Large intestine (tissue), 3 donors: ENCODE measurements at regions not wholly inside any gene's neighbourhood (a gene's known extent, or its start where the extent isn't known, plus 50 kb on each side); places are given as distances from the start of the nearest gene placed in this dataset.
A peak's percentile ranks its signal among the peaks of the same experiment; 100 is the strongest.

Source experiments
- DNase-seq, 2 donors: peaks; one replicate each; pipeline versions ENCODE4 v3.0.0 to v3.0.0-alpha.2; 2013
- H3K27ac ChIP-seq: one replicate; pipeline ENCODE4 v1.5.1; 2013; ENCODE audit warnings: low read length
- H3K27me3 ChIP-seq: 2 replicates; pipeline ENCODE4 v1.6.1; 2013; ENCODE audit warnings: low read length; ENCODE audit not compliant: control insufficient read depth, insufficient read depth
- H3K36me3 ChIP-seq: 2 replicates; pipeline ENCODE4 v1.6.1; 2013; ENCODE audit warnings: low read length; ENCODE audit not compliant: control insufficient read depth, insufficient read depth
- H3K4me1 ChIP-seq: one replicate; pipeline ENCODE4 v1.6.1; 2013; ENCODE audit warnings: low read length; ENCODE audit not compliant: control insufficient read depth, insufficient read depth
- H3K4me3 ChIP-seq: one replicate; pipeline ENCODE4 v1.5.1; 2013; ENCODE audit warnings: low read length
- H3K9me3 ChIP-seq: one replicate; pipeline ENCODE4 v1.6.1; 2013; ENCODE audit warnings: mild to moderate bottlenecking, low read depth, low read length, moderate library complexity; ENCODE audit not compliant: control insufficient read depth
- WGBS: methylation state at CpG from one replicate; pipeline ENCODE4 v1.1.5; 2013; ENCODE audit warnings: low lambda C conversion rate; ENCODE audit not compliant: insufficient coverage; 5-methylcytosine and 5-hydroxymethylcytosine counted together

DNA sequence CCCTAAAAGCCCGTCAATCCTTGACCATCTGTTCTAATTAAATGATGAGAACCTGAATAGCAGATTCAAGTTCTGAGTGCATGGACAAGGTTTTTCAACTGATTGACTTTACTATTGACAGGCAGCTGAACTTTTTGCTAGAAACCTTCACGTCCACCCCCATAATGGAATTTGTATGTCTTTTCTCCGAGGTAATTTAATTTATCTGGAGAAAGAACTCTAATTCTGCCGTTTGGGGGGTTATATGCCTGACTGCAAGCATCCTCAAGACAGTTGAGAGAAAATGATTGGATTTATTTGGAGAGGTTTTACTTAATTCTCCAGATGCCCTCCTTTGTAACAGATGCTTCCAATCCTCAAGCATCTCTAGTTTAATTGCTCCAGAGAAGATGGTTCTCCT lies 1053.4 kb upstream of the AUTS2 start:
- H3K4me1 ChIP-seq, result no peaks in the 10 kb centered on the region
- H3K9me3 ChIP-seq, result no peaks in the 10 kb centered on the region
- no peak overlapping the region for H3K4me3 ChIP-seq
- H3K27ac ChIP-seq, result no peak overlapping the region
- 100% methylated on average over 1 of the region's 4 CpGs for WGBS
- DNase-seq, result no peak
- H3K36me3 ChIP-seq, result no peaks in the 10 kb centered on the region
- H3K27me3 ChIP-seq, result no peaks in the 10 kb centered on the region

DNA sequence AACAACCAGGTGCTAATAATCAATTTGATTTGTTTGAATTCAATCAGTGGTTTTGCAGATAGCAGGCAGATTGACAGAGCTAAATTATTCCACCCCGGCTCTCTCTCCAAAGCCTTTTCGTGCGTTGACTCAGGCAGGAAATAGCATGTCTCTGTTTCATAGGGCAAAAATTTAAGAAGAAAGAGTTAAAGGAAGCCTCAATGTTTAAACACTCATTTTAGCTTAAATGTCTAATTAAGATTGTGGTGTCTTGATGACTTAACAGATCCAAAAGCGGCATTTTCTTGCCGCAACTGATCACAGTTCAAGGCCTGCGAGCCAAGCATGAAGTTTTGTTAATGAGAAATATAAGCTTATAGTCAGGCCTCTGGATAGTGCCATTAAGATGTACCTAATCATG lies 1051.1 kb upstream of the AUTS2 start:
- Histone ChIP-seq H3K4me3 (no peak overlapping the region), H3K9me3 (no peaks in the 10 kb centered on the region), H3K36me3 (no peaks in the 10 kb centered on the region), H3K4me1 (no peaks in the 10 kb centered on the region), H3K27ac (no peak overlapping the region), H3K27me3 (no peaks in the 10 kb centered on the region)
- WGBS, result 90% methylated on average over 2 of the region's 6 CpGs
- DNase-seq, result no peak

DNA sequence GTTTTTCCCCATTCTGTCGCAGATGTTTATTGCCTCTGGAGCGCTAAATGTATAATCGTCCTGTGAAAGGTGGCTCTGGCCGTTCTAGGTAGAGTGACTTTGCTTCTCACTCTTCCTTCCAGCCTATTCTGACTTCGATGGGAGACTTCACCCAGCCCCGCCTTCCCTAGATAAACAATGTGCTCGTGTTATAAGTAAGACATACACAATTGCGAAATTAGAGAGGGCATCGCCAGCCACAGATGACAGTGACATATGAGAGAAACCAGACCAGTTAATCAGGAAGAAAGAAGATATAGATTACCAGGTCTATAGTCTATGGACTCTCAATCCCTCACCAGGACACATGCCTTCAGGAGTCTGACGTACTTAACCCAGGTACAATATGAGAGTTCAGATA lies 1050.5 kb upstream of the AUTS2 start:
- Histone ChIP-seq H3K27me3 (no peaks in the 10 kb centered on the region), H3K9me3 (no peaks in the 10 kb centered on the region), H3K4me1 (no peaks in the 10 kb centered on the region), H3K36me3 (no peaks in the 10 kb centered on the region), H3K4me3 (no peak overlapping the region), H3K27ac (no peak overlapping the region)
- WGBS, result 100% methylated on average over 2 of the region's 10 CpGs
- DNase-seq, result peak; percentile 41 to 50

DNA sequence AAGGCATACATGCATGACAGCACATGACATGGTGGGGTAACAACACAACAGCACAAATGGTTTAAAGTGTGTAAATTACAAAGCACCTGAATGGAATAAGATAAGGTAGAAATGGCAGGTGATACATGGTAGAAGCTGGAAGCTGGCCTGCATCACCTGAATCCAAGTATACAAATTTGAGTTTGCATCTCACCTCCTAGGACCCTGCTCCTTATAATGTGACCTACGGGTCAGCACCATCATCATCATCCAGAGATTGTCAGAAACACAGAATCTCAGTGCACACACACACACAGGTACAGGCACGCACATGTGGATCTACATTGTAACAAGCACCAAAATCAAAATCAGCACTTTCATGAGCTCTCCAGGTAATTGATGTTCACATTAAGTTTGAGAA lies 1048.2 kb upstream of the AUTS2 start:
- H3K4me1 ChIP-seq, result no peaks in the 10 kb centered on the region
- H3K27me3 ChIP-seq, result no peaks in the 10 kb centered on the region
- WGBS, result no CpG with 5 or more reads among the region's 2 CpGs
- H3K36me3 ChIP-seq, result no peaks in the 10 kb centered on the region
- no peak overlapping the region for H3K27ac ChIP-seq
- H3K9me3 ChIP-seq, result no peaks in the 10 kb centered on the region
- H3K4me3 ChIP-seq, result no peak overlapping the region
- no peak for DNase-seq

DNA sequence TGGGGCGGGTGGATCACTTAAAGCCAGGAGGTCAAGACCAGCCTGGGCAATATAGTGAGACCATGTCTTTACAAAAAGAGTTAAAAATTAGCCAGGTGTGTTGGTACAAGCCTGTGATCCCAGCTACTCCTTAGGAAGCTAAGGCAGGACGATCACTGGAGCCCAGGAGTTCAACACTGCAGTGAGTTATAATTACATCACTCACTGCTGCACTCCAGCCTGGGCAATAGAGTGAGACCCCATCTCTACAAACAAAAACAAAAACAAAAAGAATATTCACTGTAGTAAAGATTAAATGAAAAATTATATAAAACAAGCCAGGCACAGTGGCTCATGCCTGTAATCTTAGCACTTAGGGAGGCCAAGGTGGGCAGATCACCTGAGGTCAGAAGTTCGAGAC lies 1047.6 kb upstream of the AUTS2 start:
- no peaks in the 10 kb centered on the region for H3K36me3 ChIP-seq
- whole genome bisulfite sequencing, result no CpG with 5 or more reads among the region's 3 CpGs
- H3K4me1 ChIP-seq, result no peaks in the 10 kb centered on the region
- H3K27ac ChIP-seq, result no peak overlapping the region
- no peaks in the 10 kb centered on the region for H3K9me3 ChIP-seq
- no peaks in the 10 kb centered on the region for H3K27me3 ChIP-seq
- no peak for DNase-seq
- H3K4me3 ChIP-seq, result no peak overlapping the region

DNA sequence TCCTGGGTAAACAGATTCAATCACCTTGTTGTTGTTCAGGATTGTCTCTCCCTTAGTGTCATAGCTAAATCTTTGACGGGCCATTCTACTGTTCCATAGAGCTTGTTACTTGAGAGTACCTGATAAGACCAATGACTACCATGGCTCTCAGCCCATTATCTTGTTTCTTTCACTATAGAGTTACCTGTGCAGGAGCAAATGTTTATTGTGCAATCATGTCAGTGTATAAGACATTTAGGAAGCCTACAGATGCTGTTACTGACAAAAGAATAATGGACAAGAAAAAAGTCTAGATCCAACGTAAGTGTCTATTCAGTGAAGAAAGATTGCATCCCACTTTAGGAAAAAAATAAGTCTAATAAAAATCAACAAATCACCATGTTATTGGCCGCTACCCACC lies 1041.7 kb upstream of the AUTS2 start:
- no peak for DNase-seq
- H3K4me1 ChIP-seq, result no peaks in the 10 kb centered on the region
- no peaks in the 10 kb centered on the region for H3K9me3 ChIP-seq
- WGBS, result no CpG with 5 or more reads among the region's 3 CpGs
- no peak overlapping the region for H3K4me3 ChIP-seq
- no peaks in the 10 kb centered on the region for H3K36me3 ChIP-seq
- no peak overlapping the region for H3K27ac ChIP-seq
- no peaks in the 10 kb centered on the region for H3K27me3 ChIP-seq

DNA sequence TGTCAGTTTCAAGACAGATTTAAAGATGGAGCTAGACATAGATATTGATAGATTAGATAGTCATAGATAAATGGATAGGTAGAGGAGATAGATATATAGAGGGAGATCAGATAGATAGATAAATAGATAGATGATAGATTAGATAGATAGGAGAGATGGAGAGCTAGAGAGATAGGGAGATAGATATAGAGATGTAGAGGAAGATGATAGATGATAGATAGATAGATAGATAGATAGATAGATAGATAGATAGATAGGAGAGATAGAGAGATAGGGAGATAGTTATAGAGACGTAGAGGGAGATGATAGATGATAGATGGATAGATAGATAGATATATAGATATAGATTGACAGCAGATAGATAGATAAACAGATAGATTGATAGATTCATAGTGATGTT lies 1038.8 kb upstream of the AUTS2 start:
- no peak overlapping the region for H3K4me3 ChIP-seq
- 86% methylated on average over 1 of the region's 1 CpG for WGBS

DNA sequence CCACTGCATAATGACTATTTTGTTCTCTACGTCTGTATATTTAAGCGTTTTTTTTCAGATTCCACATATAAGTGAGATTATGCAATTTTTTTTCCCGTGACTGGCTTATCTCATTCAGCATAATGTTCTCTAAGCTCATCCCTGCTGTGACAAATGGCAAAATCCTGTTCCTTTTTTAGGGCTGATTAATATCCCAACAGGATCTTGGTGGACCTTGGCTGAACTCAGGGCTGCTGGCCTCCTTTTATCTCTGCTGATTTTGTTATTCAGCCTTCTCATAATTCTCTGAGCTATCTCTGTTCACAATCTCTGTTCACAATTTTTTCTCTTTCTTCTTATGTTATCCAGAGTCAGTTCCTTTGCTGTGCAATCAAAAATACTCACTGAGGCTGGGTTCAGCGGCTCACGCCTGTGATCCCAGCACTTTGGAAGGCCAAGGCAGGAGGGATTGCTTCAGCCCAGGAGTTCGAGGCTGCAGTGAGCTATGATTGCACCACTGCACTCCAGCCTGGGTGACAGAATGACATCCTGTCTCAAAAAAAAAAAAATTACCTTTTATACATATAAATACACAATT lies 1035.9 kb upstream of the AUTS2 start:
- H3K9me3 ChIP-seq, result no peaks in the 10 kb centered on the region
- no peak for DNase-seq
- no peaks in the 10 kb centered on the region for H3K27me3 ChIP-seq
- no peaks in the 10 kb centered on the region for H3K36me3 ChIP-seq
- WGBS, result 89% methylated on average over 3 of the region's 6 CpGs
- H3K27ac ChIP-seq, result no peak overlapping the region
- no peaks in the 10 kb centered on the region for H3K4me1 ChIP-seq
- no peak overlapping the region for H3K4me3 ChIP-seq

More for the DNA sequence above, 1038.8 kb upstream of the AUTS2 start:
- no peaks in the 10 kb centered on the region for H3K27me3 ChIP-seq
- H3K9me3 ChIP-seq, result no peaks in the 10 kb centered on the region
- no peaks in the 10 kb centered on the region for H3K4me1 ChIP-seq
- no peaks in the 10 kb centered on the region for H3K36me3 ChIP-seq
- DNase-seq, result no peak
- no peak overlapping the region for H3K27ac ChIP-seq

DNA sequence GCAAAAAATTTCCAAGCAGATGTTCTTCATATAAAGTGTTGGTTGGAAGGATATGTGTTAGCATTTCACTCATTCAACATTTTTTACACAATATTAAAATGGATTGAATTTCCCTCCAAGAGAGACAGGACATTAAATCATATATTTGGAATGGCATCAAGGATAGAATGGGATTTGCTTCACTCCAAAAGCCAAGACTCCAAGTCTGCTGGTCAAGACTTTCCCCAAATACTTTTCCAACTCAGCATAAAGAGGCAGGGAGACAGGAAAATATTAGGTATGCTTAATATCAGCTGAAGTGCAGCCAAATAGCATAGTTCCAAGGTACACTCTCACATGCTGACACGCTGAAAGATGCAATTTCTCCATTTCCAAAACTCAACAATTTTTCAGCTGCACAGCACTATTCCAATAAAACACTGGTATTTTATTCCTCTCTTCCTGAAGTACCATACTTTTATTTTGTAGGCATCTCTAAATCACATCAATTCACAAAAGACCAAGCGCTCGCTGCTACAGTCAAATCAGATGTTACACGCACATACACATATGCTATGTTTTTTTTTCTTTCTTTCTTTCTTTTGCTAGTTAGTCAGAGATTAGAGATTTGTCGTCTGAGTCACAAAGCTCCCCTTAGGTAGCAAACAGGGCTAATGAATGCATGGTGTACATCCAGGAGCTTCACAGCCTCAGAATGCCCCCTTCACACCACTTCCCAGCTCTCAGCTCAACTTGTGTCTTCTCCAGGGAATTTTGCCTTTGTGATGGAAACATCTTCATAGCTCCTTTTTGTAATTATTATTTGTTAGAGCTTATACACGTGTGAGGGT lies 1033.8 kb upstream of the AUTS2 start:
- WGBS, result 73% methylated on average over 5 of the region's 6 CpGs

DNA sequence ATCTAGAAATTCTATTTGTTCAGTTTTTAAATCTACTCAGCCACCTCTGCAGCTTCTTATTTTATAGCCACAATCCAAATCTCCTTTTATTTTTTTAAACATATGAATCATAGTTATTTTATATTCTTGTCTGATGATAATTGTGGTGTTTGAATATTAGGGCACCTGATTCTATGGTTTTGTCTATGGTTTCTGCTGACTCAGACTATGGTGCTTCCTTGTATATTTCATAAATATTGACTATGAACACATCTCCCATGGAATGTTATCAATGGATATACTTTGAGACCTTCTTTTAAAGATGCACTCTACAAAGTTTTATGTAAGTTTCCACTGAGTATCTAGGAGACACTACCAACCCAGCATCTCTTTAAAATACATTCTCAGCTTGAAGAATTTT lies 1027.0 kb upstream of the AUTS2 start:
- no peaks in the 10 kb centered on the region for H3K4me1 ChIP-seq
- H3K9me3 ChIP-seq, result no peaks in the 10 kb centered on the region
- H3K36me3 ChIP-seq, result no peaks in the 10 kb centered on the region
- no peaks in the 10 kb centered on the region for H3K27me3 ChIP-seq
- H3K27ac ChIP-seq, result no peak overlapping the region
- DNase-seq, result no peak
- H3K4me3 ChIP-seq, result no peak overlapping the region

More for the DNA sequence above, 1033.8 kb upstream of the AUTS2 start:
- H3K9me3 ChIP-seq, result no peaks in the 10 kb centered on the region
- H3K4me3 ChIP-seq, result no peak overlapping the region
- H3K27ac ChIP-seq, result no peak overlapping the region
- DNase-seq, result no peak
- no peaks in the 10 kb centered on the region for H3K4me1 ChIP-seq
- H3K27me3 ChIP-seq, result no peaks in the 10 kb centered on the region
- no peaks in the 10 kb centered on the region for H3K36me3 ChIP-seq
